SK-N-SH (cell line): ENCODE measurements at regions not wholly inside any gene's neighbourhood (a gene's known extent, or its start where the extent isn't known, plus 50 kb on each side); places are given as distances from the start of the nearest gene placed in this dataset.

Source experiments
- CTCF ChIA-PET: fragments of 300-600, 350-600 bp; formaldehyde crosslinking; extraction: SDS; loops from one replicate; lab custom pipeline; 2021; lab: Yijun Ruan, JAX
- POLR2A ChIA-PET: fragments of 350-600 bp; sonication (Branson Sonifier 250); formaldehyde crosslinking; extraction: SDS; loops from one replicate; lab custom pipeline; 2020; ENCODE audit warnings: antibody characterized with exemption, inconsistent platforms; lab: Yijun Ruan, JAX
- DNase-seq: peaks from one replicate; pipeline ENCODE4 v3.0.0; 2012
- H2AFZ ChIP-seq: fragments of 200-600 bp; sonication (generic); 2 replicates; pipeline ENCODE4 v1.8.1; 2016; ENCODE audit warnings: antibody characterized with exemption, mild to moderate bottlenecking, low read depth
- H3F3A ChIP-seq: fragments of 200-600 bp; sonication (generic); replicated peaks from 2 replicates; pipeline ENCODE3; 2016; ENCODE audit warnings: antibody characterized with exemption, mild to moderate bottlenecking; ENCODE audit not compliant: insufficient read depth
- H3K27ac ChIP-seq, 2 experiments: fragments of 200-500 bp in 1 of 2; fragments of 200-600 bp in 1 of 2; sonication (Bioruptor generic) in 1 of 2; sonication (generic), shearing (Covaris generic) in 1 of 2; 2 replicates each; pipeline versions ENCODE4 v1.5.1 to v1.6.1; 2014 to 2016; ENCODE audit warnings: low read depth in 2 of 2, inconsistent platforms in 1 of 2, low read length in 1 of 2, mild to moderate bottlenecking in 1 of 2, mixed read lengths in 1 of 2
- H3K27me3 ChIP-seq: fragments of 200-600 bp; sonication (generic), shearing (Covaris generic); 2 replicates; pipeline ENCODE4 v1.6.1; 2016; ENCODE audit warnings: mixed run types; ENCODE audit not compliant: insufficient read depth
- H3K36me3 ChIP-seq, 2 experiments: fragments of 200-500 bp in 1 of 2; fragments of 200-600 bp in 1 of 2; sonication (Bioruptor generic) in 1 of 2; sonication (generic) in 1 of 2; replicated peaks in 1 of 2; 2 replicates each; pipeline versions ENCODE3 to v1.5.1; 2014 to 2016; ENCODE audit warnings: low read length in 1 of 2, mild to moderate bottlenecking in 1 of 2; ENCODE audit not compliant: insufficient read depth in 2 of 2, control insufficient read depth in 1 of 2
- H3K4me1 ChIP-seq, 2 experiments: fragments of 200-500 bp in 1 of 2; fragments of 200-600 bp in 1 of 2; sonication (Bioruptor generic) in 1 of 2; sonication (generic), shearing (Covaris generic) in 1 of 2; 2 replicates each; pipeline versions ENCODE4 v1.5.1 to v1.6.1; 2014 to 2016; ENCODE audit warnings: low read depth in 1 of 2, low read length in 1 of 2, mixed run types in 1 of 2; ENCODE audit not compliant: insufficient read depth in 2 of 2, control insufficient read depth in 1 of 2
- H3K4me2 ChIP-seq: fragments of 200-600 bp; sonication (generic), shearing (Covaris generic); 2 replicates; pipeline ENCODE4 v1.6.1; 2017; ENCODE audit warnings: mixed run types
- H3K4me3 ChIP-seq, 2 experiments: fragments of 200-500 bp in 1 of 2; fragments of 200-600 bp in 1 of 2; sonication (Bioruptor generic) in 1 of 2; sonication (generic), shearing (Covaris generic) in 1 of 2; 2 replicates each; pipeline versions ENCODE4 v1.5.1 to v1.8.1; 2014 to 2016; ENCODE audit warnings: low read depth in 2 of 2, inconsistent platforms in 1 of 2, low read length in 1 of 2, mild to moderate bottlenecking in 1 of 2, mixed read lengths in 1 of 2, moderate library complexity in 1 of 2
- H3K79me2 ChIP-seq: fragments of 200-600 bp; sonication (generic); 2 replicates; pipeline ENCODE4 v1.8.1; 2017; ENCODE audit warnings: mild to moderate bottlenecking; ENCODE audit not compliant: insufficient read depth
- H3K9ac ChIP-seq: fragments of 200-600 bp; sonication (generic); 2 replicates; pipeline ENCODE4 v1.6.1; 2017; ENCODE audit warnings: mixed run types
- H3K9me2 ChIP-seq: fragments of 200-600 bp; sonication (generic); 2 replicates; pipeline ENCODE4 v1.6.1; 2017; ENCODE audit warnings: mixed run types
- H3K9me3 ChIP-seq: fragments of 200-600 bp; sonication (generic); 2 replicates; pipeline ENCODE4 v1.6.1; 2017; ENCODE audit warnings: mixed run types, mild to moderate bottlenecking, moderate library complexity
- H4K20me1 ChIP-seq: fragments of 200-600 bp; sonication (generic); 2 replicates; pipeline ENCODE4 v1.6.1; 2017; ENCODE audit warnings: mild to moderate bottlenecking, mixed run types; ENCODE audit not compliant: insufficient read depth
- ELF1 ChIP-seq: IDR thresholded peaks from 2 replicates; pipeline ENCODE4 v1.4.0; 2012
- EZH2phosphoT487 ChIP-seq: fragments of 200-600 bp; sonication (generic); IDR thresholded peaks from 2 replicates; pipeline ENCODE4 v1.6.1; 2017; ENCODE audit warnings: low read depth, mixed run types, mild to moderate bottlenecking, antibody characterized with exemption, moderate library complexity, borderline replicate concordance
- FOSL2 ChIP-seq: IDR thresholded peaks from 2 replicates; pipeline ENCODE4 v1.4.0; 2012; ENCODE audit warnings: low read depth, mild to moderate bottlenecking, moderate library complexity, borderline replicate concordance
- FOXJ3 ChIP-seq: sonication (generic); formaldehyde crosslinking; IDR thresholded peaks from 2 replicates; pipeline ENCODE4 v1.5.1; 2020; ENCODE audit warnings: mild to moderate bottlenecking, missing genetic modification reagents
- GATA2 ChIP-seq: sonication (generic); formaldehyde crosslinking; IDR thresholded peaks from 2 replicates; pipeline ENCODE4 v1.5.0; 2020; ENCODE audit warnings: mild to moderate bottlenecking, missing genetic modification reagents
- JUND ChIP-seq: IDR thresholded peaks from 2 replicates; pipeline ENCODE4 v1.4.0; 2012
- MEF2A ChIP-seq: IDR thresholded peaks from 2 replicates; pipeline ENCODE4 v1.4.0; 2012; ENCODE audit warnings: low read depth, borderline replicate concordance
- MXI1 ChIP-seq: IDR thresholded peaks from 2 replicates; pipeline ENCODE4 v1.6.1; 2012; ENCODE audit warnings: mild to moderate bottlenecking, low read depth, low read length, improper control_type of control experiment
- NFIC ChIP-seq: IDR thresholded peaks from 2 replicates; pipeline ENCODE4 v1.4.0; 2012; ENCODE audit warnings: borderline replicate concordance
- NRF1 ChIP-seq: IDR thresholded peaks from 2 replicates; pipeline ENCODE4 v1.6.1; 2012; ENCODE audit warnings: low read depth, mild to moderate bottlenecking, low read length
- RAD21 ChIP-seq: IDR thresholded peaks from 2 replicates; pipeline ENCODE4 v1.6.1; 2012; ENCODE audit warnings: mild to moderate bottlenecking, low read length
- RCOR1 ChIP-seq: fragments of 150-350 bp; IDR thresholded peaks from 2 replicates; pipeline ENCODE4 v1.6.1; 2017; ENCODE audit warnings: antibody characterized with exemption, low read length
- RFX5 ChIP-seq: IDR thresholded peaks from 2 replicates; pipeline ENCODE4 v1.6.1; 2012; ENCODE audit warnings: mild to moderate bottlenecking, improper control_type of control experiment, low read length
- SIN3A ChIP-seq: IDR thresholded peaks from 2 replicates; pipeline ENCODE4 v1.6.1; 2012; ENCODE audit warnings: low read depth, mild to moderate bottlenecking, low read length, moderate library complexity, borderline replicate concordance
- SMC3 ChIP-seq: IDR thresholded peaks from 2 replicates; pipeline ENCODE4 v1.6.1; 2012; ENCODE audit warnings: low read depth, low read length, improper control_type of control experiment
- TAF1 ChIP-seq: IDR thresholded peaks from 2 replicates; pipeline ENCODE4 v1.6.1; 2012; ENCODE audit warnings: low read depth, mild to moderate bottlenecking, low read length, moderate library complexity, borderline replicate concordance
- TCF12 ChIP-seq: IDR thresholded peaks from 2 replicates; pipeline ENCODE4 v1.4.0; 2012
- TEAD4 ChIP-seq: IDR thresholded peaks from 2 replicates; pipeline ENCODE4 v1.4.0; 2012; ENCODE audit warnings: mild to moderate bottlenecking, borderline replicate concordance; ENCODE audit not compliant: insufficient read depth
- WGBS: methylation state at CpG from one replicate; pipeline ENCODE4 v1.1.6; 2017; ENCODE audit warnings: low lambda C conversion rate; 5-methylcytosine and 5-hydroxymethylcytosine counted together
- TF ChIP-seq, protein P1 (sequence below): IDR thresholded peaks from 2 replicates; pipeline ENCODE4; 2012
- TF ChIP-seq, protein P2 (sequence below): fragments of 150-350 bp; IDR thresholded peaks from 2 replicates; pipeline ENCODE4 v1.6.1; 2016; ENCODE audit warnings: mild to moderate bottlenecking, low read depth, low read length
- TF ChIP-seq, protein P3 (sequence below): fragments of 150-350 bp; IDR thresholded peaks from 2 replicates; pipeline ENCODE4 v1.6.1; 2017; ENCODE audit warnings: antibody characterized with exemption, low read length, low read depth, borderline replicate concordance
- TF ChIP-seq, protein P4 (sequence below): IDR thresholded peaks from 2 replicates; pipeline ENCODE4 v1.6.1; 2012; ENCODE audit warnings: mild to moderate bottlenecking, low read depth, low read length, moderate library complexity

DNA sequence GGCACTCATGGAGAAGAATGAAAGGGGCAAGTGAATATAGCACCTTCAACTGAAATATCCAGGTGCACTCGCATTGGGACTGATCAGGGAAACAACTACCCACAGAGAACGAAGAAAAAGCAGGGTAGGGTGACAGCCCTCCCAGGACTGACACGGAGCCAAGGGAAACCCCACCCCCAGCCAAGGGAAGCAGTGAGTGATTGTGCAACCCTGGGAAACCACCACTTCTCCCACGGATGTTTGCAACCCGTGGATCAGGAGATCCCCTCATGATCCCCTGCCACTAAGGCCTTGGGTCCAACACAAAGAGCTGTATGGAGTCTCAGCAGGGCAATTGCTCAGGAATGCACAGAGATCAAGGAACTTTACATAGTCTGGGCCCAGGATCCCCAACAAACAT is 158.5 kb upstream of the HCCS start:
- Histone ChIP-seq H3F3A (no peaks in the 10 kb centered on the region), H3K4me2 (no peak overlapping the region), H3K27me3 (no peaks in the 10 kb centered on the region), H3K9me2 (no peaks in the 10 kb centered on the region), H3K27ac (no peak overlapping the region), H4K20me1 (no peaks in the 10 kb centered on the region), H2AFZ (no peak overlapping the region), H3K9me3 (no peaks in the 10 kb centered on the region), H3K79me2 (no peaks in the 10 kb centered on the region), H3K36me3 (no peaks in the 10 kb centered on the region), H3K9ac (no peak overlapping the region)
- WGBS, result 23% methylated on average over 5 of the region's 5 CpGs
- DNase-seq, result no peak
- CTCF ChIA-PET, result no interaction called here
- no peak for TF ChIP-seq TCF12
- TF ChIP-seq FOXJ3 (CRISPR knock-in tag), result no peak
- no peak for TF ChIP-seq GATA2
- TF ChIP-seq JUND, result no peak
- TF ChIP-seq, protein P1, sequence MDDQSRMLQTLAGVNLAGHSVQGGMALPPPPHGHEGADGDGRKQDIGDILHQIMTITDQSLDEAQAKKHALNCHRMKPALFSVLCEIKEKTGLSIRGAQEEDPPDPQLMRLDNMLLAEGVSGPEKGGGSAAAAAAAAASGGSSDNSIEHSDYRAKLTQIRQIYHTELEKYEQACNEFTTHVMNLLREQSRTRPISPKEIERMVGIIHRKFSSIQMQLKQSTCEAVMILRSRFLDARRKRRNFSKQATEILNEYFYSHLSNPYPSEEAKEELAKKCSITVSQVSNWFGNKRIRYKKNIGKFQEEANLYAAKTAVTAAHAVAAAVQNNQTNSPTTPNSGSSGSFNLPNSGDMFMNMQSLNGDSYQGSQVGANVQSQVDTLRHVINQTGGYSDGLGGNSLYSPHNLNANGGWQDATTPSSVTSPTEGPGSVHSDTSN, result no peak
- TF ChIP-seq, protein P2, sequence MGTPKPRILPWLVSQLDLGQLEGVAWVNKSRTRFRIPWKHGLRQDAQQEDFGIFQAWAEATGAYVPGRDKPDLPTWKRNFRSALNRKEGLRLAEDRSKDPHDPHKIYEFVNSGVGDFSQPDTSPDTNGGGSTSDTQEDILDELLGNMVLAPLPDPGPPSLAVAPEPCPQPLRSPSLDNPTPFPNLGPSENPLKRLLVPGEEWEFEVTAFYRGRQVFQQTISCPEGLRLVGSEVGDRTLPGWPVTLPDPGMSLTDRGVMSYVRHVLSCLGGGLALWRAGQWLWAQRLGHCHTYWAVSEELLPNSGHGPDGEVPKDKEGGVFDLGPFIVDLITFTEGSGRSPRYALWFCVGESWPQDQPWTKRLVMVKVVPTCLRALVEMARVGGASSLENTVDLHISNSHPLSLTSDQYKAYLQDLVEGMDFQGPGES, result no peak
- TF ChIP-seq, protein P3, sequence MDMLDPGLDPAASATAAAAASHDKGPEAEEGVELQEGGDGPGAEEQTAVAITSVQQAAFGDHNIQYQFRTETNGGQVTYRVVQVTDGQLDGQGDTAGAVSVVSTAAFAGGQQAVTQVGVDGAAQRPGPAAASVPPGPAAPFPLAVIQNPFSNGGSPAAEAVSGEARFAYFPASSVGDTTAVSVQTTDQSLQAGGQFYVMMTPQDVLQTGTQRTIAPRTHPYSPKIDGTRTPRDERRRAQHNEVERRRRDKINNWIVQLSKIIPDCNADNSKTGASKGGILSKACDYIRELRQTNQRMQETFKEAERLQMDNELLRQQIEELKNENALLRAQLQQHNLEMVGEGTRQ, result no peak
- no peak for TF ChIP-seq FOSL2
- no peak for TF ChIP-seq SMC3
- TF ChIP-seq TEAD4, result no peak
- TF ChIP-seq MEF2A, result no peak
- TF ChIP-seq MXI1, result no peak
- TF ChIP-seq NFIC, result no peak
- no peak for TF ChIP-seq ELF1
- TF ChIP-seq TAF1, result no peak
- no peak for TF ChIP-seq SIN3A
- TF ChIP-seq, all 33 proteins: peak for 0
- Histone ChIP-seq H3K4me3 (no peak overlapping the region), H3K4me1 (no peaks in the 10 kb centered on the region)
- POLR2A ChIA-PET, result no interaction called here

DNA sequence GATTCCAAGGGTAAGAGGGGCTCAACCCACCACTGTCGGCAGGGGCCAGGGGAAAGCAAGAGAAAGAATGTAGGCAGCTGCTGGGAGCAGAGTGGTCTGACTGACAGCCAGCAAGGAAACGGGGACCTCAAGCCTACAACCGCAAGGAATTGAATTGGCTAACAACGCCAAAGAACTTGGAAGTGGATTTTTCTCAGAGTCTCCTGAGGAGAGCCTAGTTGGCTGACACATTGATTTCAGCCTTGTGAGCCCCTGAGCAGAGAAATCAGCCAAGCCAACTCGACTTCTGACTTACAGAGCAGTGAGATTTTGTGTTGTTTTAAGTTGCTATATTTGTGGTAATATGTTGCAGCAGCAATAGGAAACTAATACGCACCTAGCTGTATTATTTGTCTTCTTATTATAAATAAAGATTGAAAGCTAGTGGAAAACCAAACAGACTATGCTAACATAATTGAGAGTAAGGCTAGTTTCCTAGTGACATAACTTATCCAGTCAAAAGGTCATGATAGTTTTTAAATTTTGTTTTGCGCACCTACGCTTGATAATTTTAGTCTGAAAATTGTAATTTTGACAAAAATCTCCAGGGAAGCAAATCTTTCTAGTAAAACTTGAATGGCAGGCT is 145.8 kb upstream of the HCCS start:
- Histone ChIP-seq H3K4me3 (no peak overlapping the region), H3K36me3 (no peaks in the 10 kb centered on the region), H3K27me3 (no peaks in the 10 kb centered on the region), H2AFZ (no peak overlapping the region), H3K9me2 (no peaks in the 10 kb centered on the region), H3K9ac (no peak overlapping the region), H3K4me1 (no peaks in the 10 kb centered on the region), H3K9me3 (no peaks in the 10 kb centered on the region), H4K20me1 (no peaks in the 10 kb centered on the region), H3K79me2 (no peaks in the 10 kb centered on the region), H3K4me2 (no peak overlapping the region), H3K27ac (no peak overlapping the region), H3F3A (no peaks in the 10 kb centered on the region)
- 59% methylated on average over 8 of the region's 8 CpGs for WGBS
- ChIA-PET POLR2A (no interaction called here), CTCF (no interaction called here)
- DNase-seq, result no peak
- TF ChIP-seq FOSL2, result no peak
- TF ChIP-seq SMC3, result no peak
- no peak for TF ChIP-seq GATA2
- TF ChIP-seq RFX5, result no peak
- TF ChIP-seq EZH2phosphoT487, result no peak
- TF ChIP-seq, protein P4, sequence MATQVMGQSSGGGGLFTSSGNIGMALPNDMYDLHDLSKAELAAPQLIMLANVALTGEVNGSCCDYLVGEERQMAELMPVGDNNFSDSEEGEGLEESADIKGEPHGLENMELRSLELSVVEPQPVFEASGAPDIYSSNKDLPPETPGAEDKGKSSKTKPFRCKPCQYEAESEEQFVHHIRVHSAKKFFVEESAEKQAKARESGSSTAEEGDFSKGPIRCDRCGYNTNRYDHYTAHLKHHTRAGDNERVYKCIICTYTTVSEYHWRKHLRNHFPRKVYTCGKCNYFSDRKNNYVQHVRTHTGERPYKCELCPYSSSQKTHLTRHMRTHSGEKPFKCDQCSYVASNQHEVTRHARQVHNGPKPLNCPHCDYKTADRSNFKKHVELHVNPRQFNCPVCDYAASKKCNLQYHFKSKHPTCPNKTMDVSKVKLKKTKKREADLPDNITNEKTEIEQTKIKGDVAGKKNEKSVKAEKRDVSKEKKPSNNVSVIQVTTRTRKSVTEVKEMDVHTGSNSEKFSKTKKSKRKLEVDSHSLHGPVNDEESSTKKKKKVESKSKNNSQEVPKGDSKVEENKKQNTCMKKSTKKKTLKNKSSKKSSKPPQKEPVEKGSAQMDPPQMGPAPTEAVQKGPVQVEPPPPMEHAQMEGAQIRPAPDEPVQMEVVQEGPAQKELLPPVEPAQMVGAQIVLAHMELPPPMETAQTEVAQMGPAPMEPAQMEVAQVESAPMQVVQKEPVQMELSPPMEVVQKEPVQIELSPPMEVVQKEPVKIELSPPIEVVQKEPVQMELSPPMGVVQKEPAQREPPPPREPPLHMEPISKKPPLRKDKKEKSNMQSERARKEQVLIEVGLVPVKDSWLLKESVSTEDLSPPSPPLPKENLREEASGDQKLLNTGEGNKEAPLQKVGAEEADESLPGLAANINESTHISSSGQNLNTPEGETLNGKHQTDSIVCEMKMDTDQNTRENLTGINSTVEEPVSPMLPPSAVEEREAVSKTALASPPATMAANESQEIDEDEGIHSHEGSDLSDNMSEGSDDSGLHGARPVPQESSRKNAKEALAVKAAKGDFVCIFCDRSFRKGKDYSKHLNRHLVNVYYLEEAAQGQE, result no peak
- TF ChIP-seq TEAD4, result no peak
- no peak for TF ChIP-seq NFIC
- no peak for TF ChIP-seq MEF2A
- TF ChIP-seq RCOR1, result no peak
- no peak for TF ChIP-seq FOXJ3 (CRISPR knock-in tag)
- TF ChIP-seq NRF1, result no peak
- TF ChIP-seq RAD21, result no peak
